Adrenal gland (tissue), 9 donors: ENCODE measurements at regions not wholly inside any gene's neighbourhood (a gene's known extent, or its start where the extent isn't known, plus 50 kb on each side); places are given as distances from the start of the nearest gene placed in this dataset.

Experiments used
- DNase-seq, 7 donors: peaks; one replicate each; pipeline ENCODE4 v3.0.0-alpha.2; 2019 to 2020
- H3K27ac ChIP-seq, 5 donors: fragments of 200-600 bp; sonication (generic) in 4 of 5; 1 replicate in 3 of 5; 2 replicates in 2 of 5; pipeline versions ENCODE4 v1.5.1 to v1.8.0; 2016 to 2020; ENCODE audit warnings: mild to moderate bottlenecking in 1 of 5
- H3K27me3 ChIP-seq: fragments of 200-600 bp; 2 replicates; pipeline ENCODE4 v1.8.0; 2021
- H3K36me3 ChIP-seq, 2 donors: fragments of 200-600 bp; replicated peaks in 1 of 2; 1 replicate in 1 of 2; 2 replicates in 1 of 2; pipeline versions ENCODE4 v1.5.1 to v1.8.0; 2018 to 2022
- H3K4me1 ChIP-seq, 2 donors: fragments of 200-600 bp; replicated peaks in 1 of 2; 1 replicate in 1 of 2; 2 replicates in 1 of 2; pipeline versions ENCODE4 v1.5.1 to v1.8.0; 2018 to 2021
- H3K4me3 ChIP-seq, 4 donors: fragments of 200-600 bp; sonication (generic) in 3 of 4; one replicate each; pipeline ENCODE4 v1.5.1; 2016 to 2018
- H3K9me3 ChIP-seq, 3 donors: fragments of 200-600 bp; sonication (generic) in 1 of 3; replicated peaks in 1 of 3; 1 replicate in 2 of 3; 2 replicates in 1 of 3; pipeline versions ENCODE4 v1.5.1 to v1.8.0; 2016 to 2021
- POLR2A ChIP-seq, 2 donors: fragments of 450-650 bp; IDR thresholded peaks; one replicate each; pipeline ENCODE4 v1.6.1; 2017; ENCODE audit warnings: antibody characterized with exemption in 2 of 2, mild to moderate bottlenecking in 2 of 2, moderate library complexity in 1 of 2
- WGBS, 4 donors: extraction: QIAGEN DNeasy Blood & Tissue Kit in 2 of 4; methylation state at CpG; one replicate each; pipeline versions ENCODE4 v1.1.5 to v1.1.7; 2013 to 2017; 5-methylcytosine and 5-hydroxymethylcytosine counted together
- intact Hi-C, 2 donors: fragments of 100-400 bp; cut with DNase I; formaldehyde crosslinking; loops; one replicate each; pipeline versions ENCODE4 v1.14.1 to v1.15.0; 2022 to 2023
- TF ChIP-seq, protein P1 (sequence below), 6 experiments: fragments of 450-650 bp in 4 of 6; fragments of 200-600 bp in 2 of 6; sonication (generic) in 1 of 6; IDR thresholded peaks; 1 replicate in 5 of 6; 2 replicates in 1 of 6; pipeline versions ENCODE4 v1.5.1 to v1.8.0; 2016 to 2021; ENCODE audit warnings: antibody characterized with exemption in 6 of 6, mild to moderate bottlenecking in 2 of 6, moderate library complexity in 1 of 6
- donor health status: healthy with polysubstance abuse.
- donor health status: Bipolar disorder and iron deficiency.
- donor health status: DM: yes; HTN: yes; CAD: no.
- donor health status: DM: no; HTN: no; CAD: no.
- donor health status: DM: no; HTN: no; CAD: no.

DNA sequence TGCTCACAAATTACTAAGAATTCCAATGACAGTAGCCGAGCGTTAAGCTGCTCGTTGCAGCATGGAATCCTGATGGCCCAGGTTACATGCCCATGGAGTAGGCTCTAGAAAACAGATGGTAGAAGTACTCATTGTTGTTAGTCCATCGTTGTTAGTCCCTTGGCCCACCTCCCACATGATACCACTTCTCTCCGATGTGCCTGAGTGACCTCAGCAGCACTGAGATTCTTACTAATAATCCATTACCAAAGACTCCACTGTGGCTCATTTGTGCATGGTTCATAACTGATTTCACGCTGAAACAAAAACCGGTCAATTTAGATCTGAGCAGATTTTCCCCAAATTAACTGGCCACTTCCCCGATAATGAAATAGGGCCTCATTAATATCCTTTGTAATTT lies 772.3 kb upstream of the CXADR start:
- Histone ChIP-seq H3K36me3 (no peaks in the 10 kb centered on the region), H3K27me3 (no peaks in the 10 kb centered on the region), H3K4me3 (no peak overlapping the region), H3K27ac (peak overlapping the region in 1 of 5 donors; percentile 45), H3K4me1 (peaks cover 0 to 24% of the 10 kb centered on the region in 2 donors), H3K9me3 (no peaks in the 10 kb centered on the region)
- intact Hi-C loops = no loop called here
- TF ChIP-seq, protein P1, sequence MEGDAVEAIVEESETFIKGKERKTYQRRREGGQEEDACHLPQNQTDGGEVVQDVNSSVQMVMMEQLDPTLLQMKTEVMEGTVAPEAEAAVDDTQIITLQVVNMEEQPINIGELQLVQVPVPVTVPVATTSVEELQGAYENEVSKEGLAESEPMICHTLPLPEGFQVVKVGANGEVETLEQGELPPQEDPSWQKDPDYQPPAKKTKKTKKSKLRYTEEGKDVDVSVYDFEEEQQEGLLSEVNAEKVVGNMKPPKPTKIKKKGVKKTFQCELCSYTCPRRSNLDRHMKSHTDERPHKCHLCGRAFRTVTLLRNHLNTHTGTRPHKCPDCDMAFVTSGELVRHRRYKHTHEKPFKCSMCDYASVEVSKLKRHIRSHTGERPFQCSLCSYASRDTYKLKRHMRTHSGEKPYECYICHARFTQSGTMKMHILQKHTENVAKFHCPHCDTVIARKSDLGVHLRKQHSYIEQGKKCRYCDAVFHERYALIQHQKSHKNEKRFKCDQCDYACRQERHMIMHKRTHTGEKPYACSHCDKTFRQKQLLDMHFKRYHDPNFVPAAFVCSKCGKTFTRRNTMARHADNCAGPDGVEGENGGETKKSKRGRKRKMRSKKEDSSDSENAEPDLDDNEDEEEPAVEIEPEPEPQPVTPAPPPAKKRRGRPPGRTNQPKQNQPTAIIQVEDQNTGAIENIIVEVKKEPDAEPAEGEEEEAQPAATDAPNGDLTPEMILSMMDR (IDR thresholded peaks at IDR 0.05) = no peak
- TF ChIP-seq POLR2A (IDR thresholded peaks at IDR 0.05) = no peak
- no peak for DNase-seq
- 70 to 95% (median 87%) methylated on average over 8 of the region's 8 CpGs for WGBS, 4 donors

DNA sequence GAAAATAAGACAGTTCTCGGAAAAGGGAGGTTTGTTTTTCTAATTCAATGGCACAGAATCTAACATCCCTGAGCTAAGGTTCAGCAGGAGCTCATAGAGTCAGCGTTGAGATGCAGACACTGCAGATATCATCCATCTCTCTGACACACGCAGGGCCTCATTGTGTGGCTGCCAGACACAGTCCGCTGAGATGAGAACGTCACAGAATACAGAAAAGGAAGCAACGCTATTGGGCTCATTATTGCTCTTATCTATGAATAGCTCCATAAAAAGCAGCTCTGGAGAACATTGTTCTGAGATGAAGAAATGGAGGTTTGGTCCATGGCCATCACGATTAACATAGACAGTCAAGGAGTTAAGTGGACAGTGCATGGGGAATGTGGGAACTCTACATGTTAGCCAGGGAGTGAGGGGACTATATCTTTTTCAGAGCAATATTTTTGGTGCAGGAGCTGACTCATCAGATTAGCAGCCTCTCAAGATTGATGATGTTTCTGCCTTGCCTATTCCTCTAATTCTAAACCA lies 771.6 kb upstream of the CXADR start:
- H3K4me3 ChIP-seq = no peak overlapping the region
- peak overlapping the region in 1 of 5 donors; percentile 45 for H3K27ac ChIP-seq
- intact Hi-C loops = no loop called here
- TF ChIP-seq POLR2A (IDR thresholded peaks at IDR 0.05) = no peak
- TF ChIP-seq, protein P1 (IDR thresholded peaks at IDR 0.05) = no peak
- H3K36me3 ChIP-seq = no peaks in the 10 kb centered on the region
- no peaks in the 10 kb centered on the region for H3K9me3 ChIP-seq
- H3K27me3 ChIP-seq = no peaks in the 10 kb centered on the region
- DNase-seq = peak in 5 of 7 donors; percentile 14 to 68 (median 19)
- peaks cover 0 to 24% of the 10 kb centered on the region in 2 donors for H3K4me1 ChIP-seq
- 42 to 52% (median 48%) methylated on average over 7 of the region's 7 CpGs for WGBS, 4 donors

DNA sequence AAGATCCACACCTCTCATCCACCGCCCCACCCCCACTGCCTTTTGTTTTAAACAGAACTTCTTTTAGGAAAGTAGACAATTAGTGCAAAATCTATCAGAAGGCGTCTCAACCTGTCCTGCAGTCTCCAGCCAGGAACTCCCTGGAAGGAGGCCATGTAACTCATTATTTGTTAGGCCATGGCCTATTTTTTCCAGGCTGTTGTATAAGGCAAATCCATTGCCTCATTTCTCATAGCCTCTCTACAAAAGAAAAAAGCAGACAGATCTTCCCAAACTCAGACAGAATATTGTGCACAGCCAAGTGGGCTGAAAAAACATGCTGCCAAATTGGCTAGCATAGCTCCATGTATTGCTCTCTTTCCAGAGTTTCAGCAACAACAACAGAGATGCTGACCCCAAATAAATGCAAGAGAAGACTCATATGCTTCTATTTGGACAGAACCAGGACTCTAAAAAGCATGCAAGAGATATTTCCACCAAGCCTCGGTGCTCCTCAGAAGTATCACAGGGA lies 770.7 kb upstream of the CXADR start:
- H3K9me3 ChIP-seq = no peaks in the 10 kb centered on the region
- no peaks in the 10 kb centered on the region for H3K36me3 ChIP-seq
- TF ChIP-seq POLR2A (IDR thresholded peaks at IDR 0.05) = no peak
- TF ChIP-seq, protein P1 (IDR thresholded peaks at IDR 0.05) = no peak
- intact Hi-C loops = no loop called here
- H3K27me3 ChIP-seq = no peaks in the 10 kb centered on the region
- DNase-seq = peak; percentile 55 to 79 (median 62)
- no peak overlapping the region for H3K4me3 ChIP-seq
- H3K27ac ChIP-seq = peak overlapping the region in 4 of 5 donors; percentile 11 to 45 (median 18)
- peaks cover 0 to 24% of the 10 kb centered on the region in 2 donors for H3K4me1 ChIP-seq
- WGBS, 4 donors = 17 to 50% (median 29%) methylated on average over 3 of the region's 3 CpGs

DNA sequence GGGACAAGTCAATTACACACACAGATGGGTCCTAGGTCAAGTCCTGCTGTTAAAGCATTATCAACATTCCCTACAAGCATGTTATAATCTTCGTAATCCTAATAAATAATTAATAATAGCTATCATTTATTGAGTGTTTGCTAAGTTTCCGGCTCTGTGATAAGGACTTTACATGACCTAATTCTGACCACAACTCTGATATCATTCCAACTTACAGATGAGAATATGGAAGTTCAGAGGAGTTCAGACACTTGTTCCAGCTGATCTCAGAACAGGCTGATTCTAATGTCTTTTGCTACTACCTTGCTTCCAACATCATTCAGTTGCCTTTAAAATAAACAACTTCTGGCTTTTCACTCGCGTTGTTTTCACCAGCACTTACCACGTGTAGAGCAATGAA lies 770.1 kb upstream of the CXADR start:
- H3K4me3 ChIP-seq = no peak overlapping the region
- H3K4me1 ChIP-seq = peaks cover 0 to 24% of the 10 kb centered on the region in 2 donors
- TF ChIP-seq, protein P1 (IDR thresholded peaks at IDR 0.05) = no peak
- no peak for TF ChIP-seq POLR2A (IDR thresholded peaks at IDR 0.05)
- H3K27me3 ChIP-seq = no peaks in the 10 kb centered on the region
- intact Hi-C loops = no loop called here
- H3K9me3 ChIP-seq = no peaks in the 10 kb centered on the region
- no peaks in the 10 kb centered on the region for H3K36me3 ChIP-seq
- no peak for DNase-seq
- 35 to 61% (median 55%) methylated on average over 5 of the region's 5 CpGs for WGBS, 4 donors
- H3K27ac ChIP-seq = peak overlapping the region in 4 of 5 donors; percentile 11 to 45 (median 18)
